NCI-H460 (cell line): ENCODE measurements at regions not wholly inside any gene's neighbourhood (a gene's known extent, or its start where the extent isn't known, plus 50 kb on each side); places are given as distances from the start of the nearest gene placed in this dataset.
"Not testable (repeated sequence)": the region's sequence is repeated elsewhere in the genome, so short reads cannot be mapped to it uniquely, and the experiment has no call there.

Experiments used
- DNase-seq: peaks from one replicate; pipeline ENCODE4 v3.0.0-alpha.2; 2016; ENCODE audit warnings: low read depth; ENCODE audit errors: extremely low read depth

DNA sequence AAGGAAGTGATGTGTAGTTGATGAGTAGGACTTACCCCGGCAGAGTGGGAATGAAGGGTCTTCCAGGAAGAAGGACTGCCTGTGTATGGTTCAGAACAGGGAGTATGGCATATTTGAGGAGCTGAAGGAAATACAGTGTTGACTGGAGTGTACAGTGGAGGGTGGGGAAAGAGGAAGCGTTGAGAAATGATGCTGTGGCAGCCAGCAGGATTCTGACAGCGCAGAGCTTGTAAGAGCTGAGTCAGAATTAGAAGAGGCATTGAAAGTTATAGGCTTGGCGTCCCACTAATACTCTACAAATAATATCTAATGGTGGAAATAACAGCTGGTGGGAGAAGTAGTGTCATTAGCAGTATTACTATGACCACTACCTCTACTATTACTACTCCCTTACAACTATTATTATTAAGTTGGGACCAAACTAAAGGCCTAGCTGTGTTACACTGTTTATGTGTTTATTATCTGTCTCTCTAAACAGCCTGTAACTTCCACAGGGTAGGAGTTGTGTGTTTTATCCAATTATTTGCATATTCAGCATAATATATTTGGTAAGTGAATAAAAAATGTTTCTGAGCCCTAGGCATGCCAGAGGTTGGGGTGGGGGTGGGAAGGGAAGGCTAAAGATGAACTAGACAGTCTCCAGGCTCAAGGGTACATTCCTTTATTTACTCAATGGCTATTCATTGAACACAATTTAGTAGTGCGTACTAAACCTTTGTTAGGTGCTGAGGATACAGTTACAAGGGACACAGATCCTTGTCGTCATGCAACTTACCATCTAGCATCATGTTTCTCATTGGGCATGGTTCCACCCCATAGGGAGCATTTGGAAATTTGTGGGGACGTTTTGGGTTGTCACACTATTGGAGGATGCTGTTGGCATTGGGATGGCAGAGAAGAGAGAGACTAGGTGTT lies 428.8 kb upstream of the ONECUT1 start:
- DNase-seq = no peak

- no peak for DNase-seq
Observed at GRCh38 chr15:53216036-53216435, 425.9 kb upstream of the ONECUT1 start.

- no peak for DNase-seq
Observed at GRCh38 chr15:53213336-53213735, 423.2 kb upstream of the ONECUT1 start.

GRCh38 chr15:53212785-53213184 lies 422.6 kb upstream of the ONECUT1 start:
- no peak for DNase-seq

- DNase-seq = no peak
Observed at GRCh38 chr15:53210653-53211052, 420.5 kb upstream of the ONECUT1 start.

DNA sequence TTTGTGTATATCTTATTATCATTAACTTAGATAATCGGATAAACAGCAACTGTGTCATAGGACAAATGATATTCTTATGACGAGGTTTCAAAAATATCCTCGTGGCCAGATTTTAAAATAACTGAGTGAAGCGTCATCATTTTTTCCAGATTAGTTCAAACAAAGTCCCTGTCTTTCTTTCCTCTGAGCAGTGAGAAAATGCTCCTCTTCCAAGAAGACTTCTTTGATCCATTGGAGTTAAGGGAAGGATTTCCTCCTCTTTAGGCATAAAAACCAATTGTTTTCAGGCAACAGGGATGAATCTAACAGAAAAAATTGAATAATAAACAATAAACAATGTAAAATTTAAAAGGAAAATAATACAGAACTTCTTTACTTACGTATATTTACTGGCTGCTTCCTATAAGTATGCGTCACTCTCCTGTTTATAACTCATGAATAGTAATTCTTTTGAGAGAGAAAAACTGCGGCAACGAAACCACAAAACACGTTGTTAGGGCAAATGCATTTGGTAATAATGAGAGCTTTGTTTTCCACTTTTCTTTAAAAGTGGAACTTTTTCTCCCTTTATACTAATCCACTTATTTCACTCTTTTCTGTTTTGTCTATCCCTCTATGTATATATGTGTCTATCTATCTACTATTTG lies 419.4 kb upstream of the ONECUT1 start:
- DNase-seq = no peak

DNA sequence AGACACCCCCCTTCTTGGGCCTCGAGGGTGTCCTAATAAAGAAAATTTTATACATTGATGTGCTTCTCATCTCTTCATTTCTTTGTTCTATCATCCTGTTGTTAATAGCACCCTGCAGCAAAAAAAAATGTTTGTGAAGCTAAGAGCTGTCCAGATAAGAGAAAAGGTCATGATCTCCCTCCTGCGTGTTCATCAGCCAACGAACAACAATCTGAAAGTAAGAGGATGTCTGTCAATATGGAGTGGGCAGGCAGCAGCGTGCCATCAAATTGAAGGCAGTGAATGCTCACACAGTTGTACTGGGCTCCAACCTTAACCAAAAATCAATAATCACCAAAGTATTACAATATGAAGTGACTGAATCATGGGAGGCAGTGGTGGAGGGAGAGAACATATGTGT lies 418.6 kb upstream of the ONECUT1 start:
- DNase-seq = no peak

- no peak for DNase-seq
Observed at GRCh38 chr15:53203454-53203853, 413.3 kb upstream of the ONECUT1 start.

DNA sequence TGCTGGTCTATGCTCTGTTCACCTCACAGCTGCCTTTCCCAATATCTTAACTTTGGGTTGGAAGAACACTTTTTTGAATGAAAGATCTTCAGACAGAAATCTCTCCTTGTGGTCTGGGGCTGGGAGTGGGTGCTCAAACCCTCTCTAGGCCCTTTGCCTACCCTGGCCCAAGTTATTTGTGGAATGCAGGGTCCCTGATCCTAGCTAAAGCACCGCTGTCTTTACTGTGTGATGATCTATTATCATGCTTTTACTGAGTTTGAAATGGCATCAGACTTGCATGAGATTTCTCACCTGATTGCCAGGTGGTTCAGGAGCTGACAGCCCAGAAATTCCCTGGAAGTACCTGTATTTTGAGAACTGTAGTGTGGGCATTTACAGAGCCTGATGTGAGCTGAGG lies 412.7 kb upstream of the ONECUT1 start:
- DNase-seq = no peak

GRCh38 chr15:53197426-53197839 lies 407.3 kb upstream of the ONECUT1 start:
- peak; percentile 59 for DNase-seq

DNA sequence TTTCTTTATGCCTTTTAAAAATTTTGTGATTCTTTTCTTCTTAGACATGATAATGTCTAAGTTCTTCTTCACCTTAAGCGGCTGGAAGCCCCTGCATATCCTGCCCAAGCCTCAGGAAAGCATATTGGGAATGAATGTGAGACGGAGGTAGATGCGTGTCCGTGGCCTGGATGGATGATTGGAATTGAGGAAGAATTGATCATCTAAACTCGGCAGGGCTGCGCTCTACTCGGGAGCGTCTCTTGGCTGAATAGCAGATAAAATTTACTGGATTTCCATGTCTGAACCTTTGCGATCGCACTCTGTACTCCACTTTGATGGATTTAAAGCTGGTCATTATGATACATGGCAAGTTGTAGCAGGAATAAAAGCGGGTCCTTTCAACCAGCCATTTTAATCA lies 406.7 kb upstream of the ONECUT1 start:
- no peak for DNase-seq

DNA sequence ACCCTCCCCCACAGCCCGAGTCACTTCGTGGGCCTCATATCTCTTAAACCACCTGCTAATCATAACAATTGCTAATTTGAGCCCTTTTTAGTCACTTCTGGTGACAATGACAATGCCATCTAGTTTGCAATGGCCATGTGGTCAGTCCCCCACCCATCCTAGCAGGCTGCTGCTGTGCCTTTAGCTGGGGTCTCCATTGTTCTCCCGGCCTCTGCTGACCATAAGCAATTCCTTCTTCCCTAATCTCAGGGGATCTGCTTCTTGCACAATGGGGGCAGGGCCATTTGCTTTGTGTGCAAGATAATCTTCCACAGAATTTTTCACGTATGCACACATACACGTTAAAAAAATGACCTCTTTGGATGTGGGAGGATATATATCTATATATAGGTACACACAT lies 406.1 kb upstream of the ONECUT1 start:
- DNase-seq = no peak

DNA sequence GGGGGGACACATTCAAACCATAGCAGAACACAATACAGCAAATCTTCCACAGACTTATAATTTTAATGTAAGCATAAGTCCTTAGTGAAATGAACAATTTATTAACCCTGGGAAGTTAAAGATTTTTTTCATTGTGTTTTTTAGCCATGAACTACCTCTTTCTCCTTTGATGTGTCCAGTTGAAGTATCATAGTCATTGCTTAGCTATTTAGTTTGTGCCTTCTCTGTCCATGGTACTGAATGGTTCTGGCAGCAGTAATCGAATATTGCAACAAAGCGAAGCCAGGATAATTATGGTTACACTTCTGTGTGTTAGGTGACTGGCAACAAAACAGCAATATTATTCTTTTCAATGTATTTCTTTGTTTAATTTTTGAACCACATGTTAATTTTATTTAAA lies 403.0 kb upstream of the ONECUT1 start:
- peak; percentile 40 for DNase-seq

DNA sequence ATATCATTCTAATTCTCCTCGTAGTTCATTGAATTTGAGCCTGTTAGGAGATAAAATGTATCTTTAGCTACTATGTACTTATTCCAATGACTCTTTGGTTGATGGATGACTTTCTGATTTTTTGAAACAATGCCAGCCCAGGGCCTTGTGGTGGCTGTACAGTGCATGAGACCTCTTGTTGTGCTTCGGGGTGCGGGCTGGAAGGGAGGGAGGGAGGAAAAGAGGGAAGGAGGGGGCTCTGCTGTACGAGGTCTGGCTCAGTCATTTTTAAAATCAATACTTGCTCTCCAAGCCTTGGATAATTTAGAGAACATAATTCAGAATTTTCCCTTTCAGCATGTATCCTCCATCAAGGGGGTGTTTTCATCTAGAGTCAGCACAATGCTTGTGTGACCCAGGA lies 399.7 kb upstream of the ONECUT1 start:
- no peak for DNase-seq

DNA sequence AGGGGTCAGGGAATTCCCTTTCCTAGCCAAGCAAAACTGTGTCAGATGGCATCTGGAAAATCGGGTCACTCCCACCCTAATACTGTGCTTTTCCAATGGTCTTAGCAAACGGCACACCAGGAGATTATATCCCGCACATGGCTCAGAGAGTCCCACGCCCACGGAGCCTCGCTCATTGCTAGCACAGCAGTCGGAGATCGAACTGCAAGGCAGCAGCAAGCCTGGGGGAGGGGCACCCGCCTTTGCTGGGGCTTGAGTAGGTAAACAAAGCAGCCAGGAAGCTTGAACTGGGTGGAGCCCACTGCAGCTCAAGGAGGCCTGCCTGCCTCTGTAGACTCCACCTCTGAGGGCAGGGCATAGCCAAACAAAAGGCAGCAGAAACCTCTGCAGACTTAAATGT lies 393.3 kb upstream of the ONECUT1 start:
- DNase-seq = not testable (repeated sequence)

- no peak for DNase-seq
Observed at GRCh38 chr15:53171571-53171970, 381.4 kb upstream of the ONECUT1 start.

GRCh38 chr15:53166684-53167201 lies 376.6 kb upstream of the ONECUT1 start:
- no peak for DNase-seq

- no peak for DNase-seq
Observed at GRCh38 chr15:53165988-53166683, 376.0 kb upstream of the ONECUT1 start.

DNA sequence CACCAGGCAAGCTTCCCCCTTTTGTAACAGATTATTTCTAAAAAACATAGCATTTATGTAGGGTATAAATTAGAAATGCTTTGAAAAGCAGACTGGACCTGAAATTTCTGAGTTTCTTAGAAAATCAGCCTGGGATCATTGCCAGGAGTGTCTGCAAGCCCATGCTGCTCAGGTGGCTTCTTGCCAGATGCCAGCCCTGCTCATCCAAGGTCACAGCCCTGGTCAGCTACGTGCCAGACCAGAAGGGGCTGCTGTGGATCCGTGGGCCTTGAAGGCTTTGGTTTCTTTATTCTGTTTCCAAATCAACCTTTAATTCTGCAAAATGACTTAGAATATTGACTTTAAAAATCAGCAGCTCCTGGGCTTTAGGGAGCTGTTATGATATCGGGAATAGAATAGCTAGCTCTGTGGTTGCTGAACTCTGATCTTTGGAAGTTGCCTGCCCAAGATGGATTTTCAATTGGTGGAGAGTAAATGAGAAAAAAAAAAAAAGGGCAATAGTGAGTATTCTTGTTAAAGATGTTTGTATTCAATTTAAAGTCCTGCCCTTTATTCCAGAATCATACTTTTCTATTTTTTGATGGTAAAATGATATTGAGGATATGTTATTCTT lies 370.1 kb upstream of the ONECUT1 start:
- no peak for DNase-seq

DNA sequence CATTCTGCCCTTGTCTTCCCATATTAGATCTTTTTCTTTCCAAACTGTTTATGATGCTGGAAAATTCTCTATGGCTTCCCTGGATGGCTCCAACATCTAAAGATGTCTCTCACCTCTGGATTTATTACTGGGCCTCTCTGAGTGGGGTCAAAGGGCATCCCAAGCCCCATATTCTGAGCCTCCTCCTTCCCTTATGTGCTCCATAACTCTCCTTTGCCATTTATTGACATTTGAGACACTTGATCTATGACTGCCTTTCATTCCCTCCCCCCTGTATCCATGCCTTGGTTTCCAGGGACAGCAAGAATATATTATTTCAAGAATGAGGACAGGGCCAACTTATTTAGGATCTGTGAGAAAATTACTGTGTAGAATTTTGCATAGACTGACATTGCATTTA lies 369.3 kb upstream of the ONECUT1 start:
- no peak for DNase-seq

DNA sequence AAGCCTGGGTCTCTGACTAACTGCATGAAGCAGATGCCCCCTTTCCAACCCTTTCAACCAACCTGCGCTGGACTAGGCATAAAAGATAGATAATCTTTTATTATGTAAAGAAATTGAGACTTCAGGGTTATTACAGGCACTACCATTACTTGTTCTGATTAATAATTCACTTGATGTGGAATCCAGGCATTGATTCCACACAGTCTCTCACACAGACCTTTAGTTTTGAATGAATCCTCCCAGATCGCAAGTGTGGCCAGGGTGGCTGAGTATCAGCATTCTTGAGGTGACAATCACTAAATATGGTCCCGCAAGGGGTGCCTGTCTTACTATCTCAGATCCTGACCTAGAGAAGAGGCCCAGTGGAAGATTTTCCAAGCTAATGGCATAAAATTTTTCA lies 368.9 kb upstream of the ONECUT1 start:
- no peak for DNase-seq
